IPS-15b (cell line): ENCODE measurements at regions not wholly inside any gene's neighbourhood (a gene's known extent, or its start where the extent isn't known, plus 50 kb on each side); places are given as distances from the start of the nearest gene placed in this dataset.

ENCODE experiments used
- H3K27me3 ChIP-seq: one replicate; pipeline ENCODE4 v1.6.1; 2013; ENCODE audit warnings: low read length; ENCODE audit not compliant: control insufficient read depth, insufficient read depth
- H3K36me3 ChIP-seq: one replicate; pipeline ENCODE4 v1.6.1; 2013; ENCODE audit warnings: low read length; ENCODE audit not compliant: control insufficient read depth, insufficient read depth
- H3K4me1 ChIP-seq: one replicate; pipeline ENCODE4 v1.6.1; 2013; ENCODE audit warnings: mild to moderate bottlenecking, low read length; ENCODE audit not compliant: control insufficient read depth, insufficient read depth
- H3K4me3 ChIP-seq: one replicate; pipeline ENCODE4 v1.5.1; 2013; ENCODE audit warnings: low read depth, low read length
- H3K9ac ChIP-seq: one replicate; pipeline ENCODE4 v1.6.1; 2013; ENCODE audit warnings: low read depth, mild to moderate bottlenecking, low read length
- H3K9me3 ChIP-seq: one replicate; pipeline ENCODE4 v1.6.1; 2013; ENCODE audit warnings: mild to moderate bottlenecking, low read length; ENCODE audit not compliant: control insufficient read depth, insufficient read depth

DNA sequence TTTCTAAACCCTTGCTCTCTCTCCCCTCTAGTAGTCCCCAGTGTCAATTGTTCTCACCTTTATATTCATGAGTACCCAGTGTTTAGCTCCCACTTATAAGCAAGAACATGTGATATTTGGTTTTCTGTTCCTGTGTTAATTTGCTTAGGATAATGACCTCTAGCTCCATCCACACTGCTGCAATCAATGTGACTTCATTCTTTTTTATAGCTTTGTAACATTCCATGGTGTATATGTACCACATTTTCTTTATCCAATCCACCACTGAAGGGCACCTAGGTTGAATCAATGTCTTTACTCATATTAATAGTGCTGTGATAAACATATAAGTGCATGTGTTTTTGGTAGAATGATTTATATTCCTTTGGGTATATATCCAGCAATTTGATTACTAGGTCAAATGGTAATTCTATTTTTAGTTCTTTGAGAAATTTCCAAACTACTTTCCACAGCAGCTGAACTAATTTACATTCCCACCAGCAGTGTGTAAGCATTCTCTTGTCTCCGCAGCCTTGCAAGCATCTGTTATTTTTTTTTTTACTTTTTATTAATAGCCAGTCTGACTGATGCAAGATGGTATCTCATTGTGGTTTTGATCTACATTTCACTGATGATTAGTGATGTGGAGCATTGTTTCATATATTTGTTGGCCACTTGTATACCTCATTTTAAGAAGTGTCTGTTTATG lies 277.8 kb downstream of the LTN1 start:
- H3K36me3 ChIP-seq, result no peaks in the 10 kb centered on the region
- no peak overlapping the region for H3K9ac ChIP-seq
- no peaks in the 10 kb centered on the region for H3K27me3 ChIP-seq
- H3K9me3 ChIP-seq, result no peaks in the 10 kb centered on the region
- H3K4me3 ChIP-seq, result no peak overlapping the region
- H3K4me1 ChIP-seq, result no peaks in the 10 kb centered on the region

DNA sequence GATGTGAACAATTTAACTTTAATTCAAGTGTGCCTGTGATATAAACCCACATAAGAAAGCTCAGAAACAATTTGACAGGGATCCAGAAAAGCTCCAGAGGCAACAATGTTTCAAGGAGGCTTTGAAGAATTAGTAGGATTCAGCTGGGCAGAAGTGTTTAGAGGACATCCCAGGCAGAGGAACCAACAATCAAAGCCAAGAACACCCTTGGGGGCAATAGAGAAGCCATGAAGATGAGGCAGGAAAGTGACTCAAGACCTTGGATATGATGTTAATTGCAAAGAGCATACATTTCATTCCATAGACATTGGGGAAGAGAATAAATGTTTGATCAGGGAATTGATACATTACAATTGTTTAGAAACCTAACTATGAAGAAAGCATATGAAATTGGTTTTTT lies 280.3 kb downstream of the LTN1 start:
- no peaks in the 10 kb centered on the region for H3K27me3 ChIP-seq
- no peak overlapping the region for H3K4me3 ChIP-seq
- H3K36me3 ChIP-seq, result no peaks in the 10 kb centered on the region
- H3K9ac ChIP-seq, result no peak overlapping the region
- H3K9me3 ChIP-seq, result no peaks in the 10 kb centered on the region
- no peaks in the 10 kb centered on the region for H3K4me1 ChIP-seq

DNA sequence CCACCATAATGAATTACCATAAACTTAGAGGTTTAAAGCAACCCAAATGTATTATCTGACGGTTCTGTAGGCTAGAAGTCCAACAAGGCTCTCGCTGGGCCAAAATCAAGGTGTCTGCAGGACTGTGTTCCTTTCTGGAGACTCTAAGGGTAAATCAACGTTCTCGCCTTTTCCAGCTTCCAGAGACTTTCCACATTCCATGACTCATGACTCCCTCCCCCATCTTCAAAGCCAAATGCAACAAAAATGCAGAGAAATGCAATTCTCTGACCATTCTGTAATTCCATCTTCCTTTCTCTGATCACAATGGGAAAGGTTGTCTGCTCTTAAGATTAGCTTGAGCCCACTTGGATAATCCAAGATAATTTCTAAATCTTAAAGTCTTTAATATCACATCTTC lies 287.1 kb downstream of the LTN1 start:
- H3K4me1 ChIP-seq, result no peaks in the 10 kb centered on the region
- H3K4me3 ChIP-seq, result no peak overlapping the region
- H3K36me3 ChIP-seq, result no peaks in the 10 kb centered on the region
- no peaks in the 10 kb centered on the region for H3K27me3 ChIP-seq
- H3K9me3 ChIP-seq, result no peaks in the 10 kb centered on the region
- H3K9ac ChIP-seq, result no peak overlapping the region

DNA sequence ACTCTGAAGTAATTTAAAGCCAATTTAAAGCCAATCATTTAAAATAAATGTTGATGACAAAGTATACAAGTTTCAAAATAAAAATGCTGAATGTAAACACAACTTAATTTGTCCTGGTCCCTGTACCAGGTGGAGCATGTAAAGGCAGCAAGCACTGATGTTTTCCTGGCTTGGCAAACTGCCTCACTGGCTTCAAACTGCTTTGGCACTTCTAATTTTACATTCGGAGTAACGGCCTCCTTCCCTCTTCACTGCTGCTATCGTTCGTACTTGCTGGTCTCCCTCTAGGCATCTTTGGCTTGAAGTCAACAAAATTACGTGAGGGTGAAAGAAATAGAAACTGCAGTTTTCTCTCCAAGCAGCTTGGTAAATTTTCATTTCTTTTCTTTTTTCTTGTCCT lies 287.9 kb downstream of the LTN1 start:
- Histone ChIP-seq H3K36me3 (no peaks in the 10 kb centered on the region), H3K9ac (no peak overlapping the region), H3K9me3 (no peaks in the 10 kb centered on the region), H3K4me3 (no peak overlapping the region), H3K27me3 (no peaks in the 10 kb centered on the region), H3K4me1 (no peaks in the 10 kb centered on the region)

DNA sequence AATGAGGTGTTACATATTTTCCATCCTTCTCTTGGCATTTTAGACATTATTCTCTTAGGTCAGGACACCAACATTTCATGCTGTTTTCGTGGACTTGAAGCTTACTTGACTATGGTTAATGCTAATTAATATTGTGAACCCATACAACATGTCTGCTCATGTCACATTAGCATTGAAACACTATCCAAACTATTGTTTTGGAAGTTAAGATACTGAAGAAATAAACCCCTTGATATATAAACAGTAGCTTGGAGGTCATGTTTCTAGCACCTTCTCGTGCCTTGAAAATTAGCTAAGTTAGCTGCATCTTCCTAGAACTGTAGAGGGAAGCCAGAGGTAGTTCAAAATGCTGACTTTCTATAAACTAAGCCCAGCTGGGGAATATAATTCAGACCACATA lies 288.8 kb downstream of the LTN1 start:
- Histone ChIP-seq H3K4me3 (no peak overlapping the region), H3K4me1 (no peaks in the 10 kb centered on the region), H3K36me3 (no peaks in the 10 kb centered on the region), H3K9ac (no peak overlapping the region), H3K9me3 (no peaks in the 10 kb centered on the region), H3K27me3 (no peaks in the 10 kb centered on the region)

DNA sequence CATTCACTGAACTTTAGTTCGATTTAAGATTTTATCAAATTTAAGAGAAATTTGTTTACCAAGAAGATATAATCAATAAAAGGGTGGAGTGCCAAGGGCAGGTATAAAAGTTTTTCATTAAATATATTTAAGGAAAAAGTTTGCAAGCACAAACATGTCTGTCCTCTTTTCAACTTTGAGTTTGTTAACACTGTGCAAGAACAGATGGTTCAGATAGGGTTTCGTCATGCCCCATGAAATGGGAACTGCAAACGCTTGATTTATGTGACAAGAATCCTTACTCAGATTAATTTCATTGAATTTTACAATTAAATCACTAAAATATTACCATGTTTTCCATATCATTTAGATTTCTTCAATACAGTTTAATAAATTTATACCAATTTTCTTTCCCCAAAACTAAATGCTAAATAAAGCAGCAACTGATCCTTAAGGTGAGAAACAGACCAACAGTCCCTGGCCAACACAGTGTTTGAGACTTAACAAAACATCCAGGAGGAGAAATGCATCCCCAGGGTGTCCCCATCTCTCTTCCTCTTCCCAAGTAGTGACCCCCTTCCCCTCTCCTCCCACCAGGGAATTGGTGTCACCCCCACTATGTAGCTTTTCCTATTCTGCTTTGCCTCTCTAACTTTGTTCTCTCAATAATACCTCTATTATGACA lies 292.9 kb downstream of the LTN1 start:
- Histone ChIP-seq H3K4me3 (no peak overlapping the region), H3K27me3 (no peaks in the 10 kb centered on the region), H3K4me1 (no peaks in the 10 kb centered on the region), H3K9me3 (no peaks in the 10 kb centered on the region), H3K36me3 (no peaks in the 10 kb centered on the region), H3K9ac (no peak overlapping the region)

DNA sequence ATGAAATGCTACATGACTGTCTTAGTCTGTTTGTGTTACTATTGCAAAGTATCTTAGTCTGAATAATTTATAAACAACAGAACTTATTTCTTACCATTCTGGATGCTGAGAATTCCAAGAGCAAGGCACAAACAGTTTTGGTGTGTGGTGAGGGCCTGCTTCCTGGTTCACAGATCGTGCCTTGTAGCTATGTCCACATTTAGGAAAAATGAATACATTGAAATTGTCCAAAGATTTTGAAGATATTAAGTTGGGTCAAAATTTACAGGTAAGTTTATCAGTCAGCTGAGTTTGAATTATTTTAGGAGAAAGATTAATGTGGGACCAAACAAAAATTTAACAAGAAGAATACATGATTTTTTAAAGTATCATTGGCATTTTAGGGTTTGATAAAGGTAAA lies 293.5 kb downstream of the LTN1 start:
- H3K9ac ChIP-seq, result no peak overlapping the region
- H3K9me3 ChIP-seq, result no peaks in the 10 kb centered on the region
- H3K4me3 ChIP-seq, result no peak overlapping the region
- H3K4me1 ChIP-seq, result no peaks in the 10 kb centered on the region
- no peaks in the 10 kb centered on the region for H3K36me3 ChIP-seq
- H3K27me3 ChIP-seq, result no peaks in the 10 kb centered on the region

DNA sequence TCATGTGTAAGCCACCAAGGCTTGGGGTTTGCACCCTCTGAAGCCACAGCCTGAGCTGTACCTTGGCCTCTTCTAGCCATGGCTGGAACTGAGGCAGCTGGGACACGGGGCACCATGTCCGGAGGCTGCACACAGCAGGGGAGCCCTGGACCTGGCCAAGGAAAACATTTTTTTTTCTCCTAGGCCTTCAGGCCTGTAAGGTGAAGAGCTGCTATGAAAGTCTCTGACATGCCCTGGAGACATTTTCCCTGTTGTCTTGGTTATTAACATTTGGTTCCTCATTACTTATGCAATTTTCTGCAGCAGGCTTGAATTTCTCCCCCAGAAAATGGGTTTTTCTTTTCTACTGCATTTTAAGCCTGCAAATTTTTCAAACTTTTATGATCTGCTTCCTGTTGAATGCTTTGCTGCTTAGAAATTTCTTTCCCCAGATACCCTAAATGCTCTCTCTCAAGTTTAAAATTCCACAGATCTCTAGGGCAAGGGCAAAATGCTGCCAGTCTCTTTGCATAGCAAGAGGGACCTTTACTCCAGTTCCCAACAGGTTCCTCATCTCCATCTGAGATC lies 295.8 kb downstream of the LTN1 start:
- H3K36me3 ChIP-seq, result no peaks in the 10 kb centered on the region
- no peaks in the 10 kb centered on the region for H3K27me3 ChIP-seq
- no peak overlapping the region for H3K4me3 ChIP-seq
- no peak overlapping the region for H3K9ac ChIP-seq
- no peaks in the 10 kb centered on the region for H3K4me1 ChIP-seq
- H3K9me3 ChIP-seq, result no peaks in the 10 kb centered on the region

DNA sequence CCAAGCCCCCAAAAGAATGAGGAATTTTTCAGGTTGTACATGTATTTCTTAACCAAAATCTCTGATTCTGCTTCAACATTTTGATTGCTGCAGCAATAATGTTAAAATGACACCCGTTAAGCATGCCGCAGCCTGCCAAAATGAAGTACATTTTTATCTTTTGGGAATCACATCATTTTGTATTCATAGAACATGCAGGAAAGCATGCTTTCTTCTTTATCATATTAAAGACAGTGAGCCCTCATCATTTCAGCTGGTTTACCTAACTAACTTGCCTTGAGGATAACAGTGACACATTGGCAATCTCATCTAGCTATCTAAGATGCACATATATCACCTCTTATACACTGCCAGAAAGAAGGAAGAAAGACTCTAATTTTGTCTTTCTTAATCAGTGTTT lies 299.2 kb downstream of the LTN1 start:
- Histone ChIP-seq H3K9ac (no peak overlapping the region), H3K4me1 (peaks cover 2% of the 10 kb centered on the region), H3K9me3 (no peaks in the 10 kb centered on the region), H3K4me3 (no peak overlapping the region), H3K27me3 (no peaks in the 10 kb centered on the region), H3K36me3 (no peaks in the 10 kb centered on the region)

DNA sequence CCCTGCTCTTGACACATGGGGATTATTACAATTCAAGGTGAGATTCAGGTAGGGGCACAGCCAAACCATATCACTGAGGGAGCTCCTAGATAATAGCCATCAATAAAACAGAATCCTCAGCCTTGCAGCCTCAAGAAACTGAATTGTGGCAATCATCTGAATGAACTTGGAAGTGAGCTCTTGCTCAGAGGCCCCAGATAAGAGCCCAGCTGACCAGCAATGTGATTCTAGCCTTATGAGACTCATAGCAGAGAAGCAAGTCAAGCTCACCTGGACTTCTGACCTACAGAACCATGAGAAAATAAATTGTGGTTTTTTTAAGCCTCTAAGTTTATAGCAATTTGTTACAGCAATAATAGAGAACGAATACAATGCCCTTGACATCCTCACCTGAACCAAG lies 302.5 kb downstream of the LTN1 start:
- H3K36me3 ChIP-seq, result no peaks in the 10 kb centered on the region
- H3K9ac ChIP-seq, result no peak overlapping the region
- no peak overlapping the region for H3K4me3 ChIP-seq
- no peaks in the 10 kb centered on the region for H3K27me3 ChIP-seq
- peaks cover 2% of the 10 kb centered on the region for H3K4me1 ChIP-seq
- no peaks in the 10 kb centered on the region for H3K9me3 ChIP-seq

DNA sequence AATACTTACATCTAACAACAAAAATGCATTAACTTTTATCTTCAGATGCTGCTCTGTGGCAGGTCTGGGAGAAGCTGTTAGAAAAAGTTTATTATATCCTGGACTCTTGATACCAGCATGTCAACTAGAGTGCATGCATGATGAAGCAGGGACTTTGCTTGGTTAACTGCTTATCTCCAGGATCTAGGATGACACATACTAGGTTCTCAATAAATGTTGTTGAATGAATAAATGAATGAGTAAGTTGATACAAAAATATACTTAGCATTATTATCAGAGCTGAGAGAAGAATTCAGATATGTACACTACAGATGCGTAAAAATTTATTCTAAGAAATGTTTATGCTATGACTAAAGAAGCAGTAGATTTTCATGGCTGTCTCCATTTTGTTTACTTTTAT lies 304.3 kb downstream of the LTN1 start:
- no peak overlapping the region for H3K9ac ChIP-seq
- no peak overlapping the region for H3K4me3 ChIP-seq
- H3K4me1 ChIP-seq, result peaks cover 2% of the 10 kb centered on the region
- H3K9me3 ChIP-seq, result no peaks in the 10 kb centered on the region
- no peaks in the 10 kb centered on the region for H3K27me3 ChIP-seq
- no peaks in the 10 kb centered on the region for H3K36me3 ChIP-seq

DNA sequence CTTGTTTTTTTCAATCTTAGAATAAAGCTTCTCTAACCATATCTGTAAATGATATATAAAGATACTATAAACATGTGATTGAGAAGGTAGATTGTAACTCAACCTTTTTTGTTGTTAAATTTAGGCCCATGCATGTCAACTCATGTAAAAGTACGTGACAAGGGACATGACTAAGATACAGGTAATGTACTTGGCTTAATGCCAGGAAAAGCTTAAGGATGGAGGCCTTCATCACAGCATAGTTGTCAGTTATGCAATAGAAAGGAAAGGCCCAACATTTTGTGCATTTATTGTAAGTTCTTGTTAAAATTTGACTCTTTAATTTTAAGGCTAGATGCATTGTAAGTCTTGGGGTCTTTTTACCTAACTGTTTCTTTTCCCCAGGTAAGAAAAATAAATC lies 305.1 kb downstream of the LTN1 start:
- H3K27me3 ChIP-seq, result no peaks in the 10 kb centered on the region
- peaks cover 2% of the 10 kb centered on the region for H3K4me1 ChIP-seq
- no peak overlapping the region for H3K4me3 ChIP-seq
- H3K9me3 ChIP-seq, result no peaks in the 10 kb centered on the region
- H3K9ac ChIP-seq, result no peak overlapping the region
- no peaks in the 10 kb centered on the region for H3K36me3 ChIP-seq
